ENCODE measurements at regions not wholly inside any gene's neighbourhood (a gene's known extent, or its start where the extent isn't known, plus 50 kb on each side); places are given as distances from the start of the nearest gene placed in this dataset.

GRCh38 chr11:70776914-70777532 is 378.7 kb downstream of the CTTN start:
- DNase-seq: no peak

GRCh38 chr11:70778883-70779282 is 380.6 kb downstream of the CTTN start:
- DNase-seq: no peak

GRCh38 chr11:70779433-70780245 is 381.3 kb downstream of the CTTN start:
- no peak for DNase-seq

- no peak for DNase-seq
Observed at GRCh38 chr11:70780246-70780535, 381.9 kb downstream of the CTTN start.

GRCh38 chr11:70782401-70782913 is 384.1 kb downstream of the CTTN start:
- DNase-seq: no peak

GRCh38 chr11:70783356-70783755 is 385.0 kb downstream of the CTTN start:
- no peak for DNase-seq

GRCh38 chr11:70783821-70784220 is 385.5 kb downstream of the CTTN start:
- DNase-seq: no peak

GRCh38 chr11:70785372-70785771 is 387.0 kb downstream of the CTTN start:
- no peak for DNase-seq

- DNase-seq: no peak
Observed at GRCh38 chr11:70786021-70786665, 387.8 kb downstream of the CTTN start.

- DNase-seq: no peak
Observed at GRCh38 chr11:70788248-70789022, 390.1 kb downstream of the CTTN start.

GRCh38 chr11:70790671-70791300 is 392.5 kb downstream of the CTTN start:
- no peak for DNase-seq

- no peak for DNase-seq
Observed at GRCh38 chr11:70796648-70797227, 398.4 kb downstream of the CTTN start.

- no peak for DNase-seq
Observed at GRCh38 chr11:70798296-70798695, 400.0 kb downstream of the CTTN start.

GRCh38 chr11:70799386-70799785 is 401.1 kb downstream of the CTTN start:
- no peak for DNase-seq

- no peak for DNase-seq
Observed at GRCh38 chr11:70802185-70802584, 403.9 kb downstream of the CTTN start.

- DNase-seq: no peak
Observed at GRCh38 chr11:70804139-70804837, 406.0 kb downstream of the CTTN start.

- no peak for DNase-seq
Observed at GRCh38 chr11:70805243-70805642, 406.9 kb downstream of the CTTN start.

GRCh38 chr11:70805971-70806370 is 407.6 kb downstream of the CTTN start:
- DNase-seq: no peak

GRCh38 chr11:70806461-70807194 is 408.3 kb downstream of the CTTN start:
- DNase-seq: no peak

GRCh38 chr11:70807195-70807543 is 408.8 kb downstream of the CTTN start:
- DNase-seq: no peak

All from activated CD4-positive, alpha-beta T cell treated with anti-CD3 and anti-CD28 coated beads, Interleukin-2, amount 50 U/mL, for 1 hour (primary cell).